22Rv1 (cell line): ENCODE measurements at regions not wholly inside any gene's neighbourhood (a gene's known extent, or its start where the extent isn't known, plus 50 kb on each side); places are given as distances from the start of the nearest gene placed in this dataset.

Source experiments
- H3K27ac ChIP-seq: fragments of 450-650 bp; 2 replicates; pipeline ENCODE4 v1.5.1; 2017
- CTCF ChIP-seq: fragments of 450-650 bp; IDR thresholded peaks from 2 replicates; pipeline ENCODE4 v1.5.1; 2017; ENCODE audit warnings: mild to moderate bottlenecking
- ZFX ChIP-seq: fragments of 450-650 bp; IDR thresholded peaks from 2 replicates; pipeline ENCODE4 v1.6.1; 2017; ENCODE audit warnings: antibody characterized with exemption, borderline replicate concordance

- TF ChIP-seq CTCF: no peak
- TF ChIP-seq ZFX: no peak
- H3K27ac ChIP-seq: no peak overlapping the region
Observed at GRCh38 chr1:116299248-116299647, 73.8 kb upstream of the ATP1A1 start.

DNA sequence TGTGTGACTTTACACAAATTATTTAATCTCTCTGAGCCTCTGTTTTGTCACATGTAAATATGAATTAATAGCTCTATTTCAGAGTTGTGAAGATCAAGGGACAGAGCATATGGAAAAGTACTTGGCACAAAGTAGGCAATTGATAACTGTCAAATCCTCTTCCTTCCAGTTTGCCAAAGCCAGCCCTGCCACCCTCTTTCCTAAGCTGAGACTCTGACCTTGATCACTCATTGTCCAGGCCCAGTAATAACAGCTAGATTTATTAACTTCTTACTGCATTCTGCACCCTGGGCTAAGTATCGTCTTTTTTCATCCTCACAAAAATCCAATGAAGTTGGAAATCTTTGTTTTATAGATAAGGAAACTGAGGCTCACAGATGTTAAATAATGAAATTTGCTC lies 70.8 kb upstream of the ATP1A1 start:
- no peak overlapping the region for H3K27ac ChIP-seq
- TF ChIP-seq CTCF: no peak
- no peak for TF ChIP-seq ZFX

DNA sequence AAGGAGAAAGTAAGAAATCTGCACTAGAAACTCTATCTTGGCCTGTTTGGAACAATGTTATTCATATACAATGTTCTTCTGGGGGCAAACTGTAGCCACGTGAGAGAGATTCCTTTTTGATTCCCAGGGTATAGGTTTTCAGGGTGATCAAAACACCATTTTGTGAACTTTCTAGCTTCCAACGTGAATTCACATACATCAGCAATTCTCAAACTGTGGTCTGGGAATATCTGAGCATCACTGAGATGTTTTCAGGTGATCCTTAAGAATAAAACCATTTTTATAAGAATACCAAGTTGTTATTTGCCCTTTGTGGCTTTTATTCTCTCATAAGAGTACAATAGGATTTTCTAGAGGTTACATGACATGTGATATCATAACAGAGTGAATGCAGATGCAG lies 66.9 kb upstream of the ATP1A1 start:
- no peak overlapping the region for H3K27ac ChIP-seq
- no peak for TF ChIP-seq ZFX
- TF ChIP-seq CTCF: no peak

DNA sequence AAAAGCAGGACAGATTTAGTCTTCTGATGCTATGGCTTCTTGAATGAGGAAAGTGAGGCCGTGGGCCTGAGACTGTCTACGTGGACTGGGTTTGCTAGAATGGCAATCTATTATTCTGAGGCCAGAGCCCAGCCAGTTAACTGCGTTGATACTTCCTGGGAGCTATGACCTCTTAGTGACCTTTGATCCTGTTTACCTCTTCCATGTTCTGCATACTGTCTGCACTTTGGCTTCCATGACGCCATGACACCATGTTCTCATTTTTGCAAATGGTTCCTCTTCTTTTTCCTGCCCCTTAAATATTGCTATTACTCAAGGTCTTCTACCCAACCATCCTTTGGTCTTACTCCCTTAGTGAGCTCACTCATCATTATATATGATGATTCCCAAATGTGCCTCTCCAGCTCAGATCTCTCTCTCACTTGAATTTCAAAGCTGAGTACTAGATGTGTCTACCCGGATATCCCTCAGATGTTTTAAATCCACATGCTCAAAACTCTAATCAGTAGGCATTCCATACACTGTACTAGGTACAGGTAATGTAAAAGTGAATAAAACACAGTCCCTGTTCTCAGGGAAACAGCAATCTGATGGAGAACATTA lies 66.1 kb upstream of the ATP1A1 start:
- no peak for TF ChIP-seq ZFX
- TF ChIP-seq CTCF: no peak
- H3K27ac ChIP-seq: no peak overlapping the region

DNA sequence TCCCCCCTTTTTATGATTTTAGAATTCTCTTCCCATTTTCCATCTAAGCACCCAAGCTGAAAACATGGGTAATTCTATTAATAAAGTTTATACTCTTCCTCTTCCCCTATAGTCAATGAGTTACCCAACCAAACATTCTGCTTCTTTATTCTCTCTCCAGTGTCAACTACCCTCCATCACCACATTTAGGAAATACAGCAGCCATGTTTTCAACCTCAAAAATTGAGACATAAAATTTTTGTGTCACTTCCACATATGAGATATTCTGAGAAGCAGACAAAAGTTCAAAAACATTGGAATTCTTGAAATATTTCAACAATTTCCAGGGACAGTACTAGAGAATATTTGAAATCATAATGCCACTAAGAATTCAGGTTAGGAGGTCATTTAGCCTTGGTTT lies 64.8 kb upstream of the ATP1A1 start:
- no peak for TF ChIP-seq ZFX
- no peak for TF ChIP-seq CTCF

GRCh38 chr1:116309090-116309870 lies 63.8 kb upstream of the ATP1A1 start:
- H3K27ac ChIP-seq: no peak overlapping the region
- TF ChIP-seq CTCF (no peak), ZFX (no peak)

More for the DNA sequence above, 64.8 kb upstream of the ATP1A1 start:
- no peak overlapping the region for H3K27ac ChIP-seq

DNA sequence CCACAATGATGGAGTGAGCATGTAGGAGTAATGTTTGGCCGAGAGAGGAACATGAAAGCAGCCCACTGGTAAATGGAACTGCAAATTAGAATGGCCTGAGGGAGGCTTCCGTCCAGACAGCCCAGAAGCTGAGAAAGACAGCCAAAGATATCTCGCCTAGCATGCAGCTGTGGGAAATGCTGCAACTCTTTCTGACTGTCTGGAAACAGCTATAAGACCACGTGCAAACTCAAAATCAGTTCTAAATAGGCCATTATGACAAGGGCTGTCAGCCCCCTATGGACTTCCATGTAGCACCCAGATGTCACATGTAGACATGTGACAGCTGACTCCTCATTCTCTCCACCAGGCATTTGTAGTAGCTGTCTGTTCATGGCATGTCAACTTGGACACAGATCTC lies 62.9 kb upstream of the ATP1A1 start:
- H3K27ac ChIP-seq: no peak overlapping the region
- TF ChIP-seq CTCF: no peak
- TF ChIP-seq ZFX: no peak
